Endometrium (tissue), 2 donors: ENCODE measurements at regions not wholly inside any gene's neighbourhood (a gene's known extent, or its start where the extent isn't known, plus 50 kb on each side); places are given as distances from the start of the nearest gene placed in this dataset.
"Not testable (repeated sequence)": the region's sequence is repeated elsewhere in the genome, so short reads cannot be mapped to it uniquely, and the experiment has no call there.

Experiments
- FAIRE-seq: peaks from 2 replicates; lab custom pipeline; 2012; peaks lifted over from hg19 to GRCh38; lab: Jason Lieb, UNC
- donor health status: control.
- donor health status: control.

GRCh38 chr4:149870008-149870407, 54.4 kb upstream of the IQCM start:
- FAIRE-seq = no peak

GRCh38 chr4:149881744-149882143, 66.1 kb upstream of the IQCM start:
- no peak for FAIRE-seq

DNA sequence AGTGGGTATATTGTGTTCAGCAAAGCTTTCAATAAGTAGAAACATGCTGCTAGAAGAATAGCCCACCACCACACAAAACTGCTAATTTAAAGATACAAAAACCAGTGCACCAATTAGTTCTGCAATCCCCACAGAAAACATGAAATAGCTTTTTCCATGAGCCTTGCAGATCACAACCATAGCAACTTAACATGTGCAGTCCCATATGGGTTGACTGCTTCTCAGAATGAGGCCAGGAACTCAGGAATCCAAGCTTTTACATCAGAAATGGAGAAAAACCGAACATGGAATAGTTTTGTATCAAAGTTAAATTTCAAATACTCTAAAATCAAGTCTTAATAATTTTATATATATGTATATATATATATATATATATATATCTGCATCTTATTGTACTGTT, 66.6 kb upstream of the IQCM start:
- no peak for FAIRE-seq

- no peak for FAIRE-seq
Observed at GRCh38 chr4:149884046-149884445, 68.4 kb upstream of the IQCM start.

DNA sequence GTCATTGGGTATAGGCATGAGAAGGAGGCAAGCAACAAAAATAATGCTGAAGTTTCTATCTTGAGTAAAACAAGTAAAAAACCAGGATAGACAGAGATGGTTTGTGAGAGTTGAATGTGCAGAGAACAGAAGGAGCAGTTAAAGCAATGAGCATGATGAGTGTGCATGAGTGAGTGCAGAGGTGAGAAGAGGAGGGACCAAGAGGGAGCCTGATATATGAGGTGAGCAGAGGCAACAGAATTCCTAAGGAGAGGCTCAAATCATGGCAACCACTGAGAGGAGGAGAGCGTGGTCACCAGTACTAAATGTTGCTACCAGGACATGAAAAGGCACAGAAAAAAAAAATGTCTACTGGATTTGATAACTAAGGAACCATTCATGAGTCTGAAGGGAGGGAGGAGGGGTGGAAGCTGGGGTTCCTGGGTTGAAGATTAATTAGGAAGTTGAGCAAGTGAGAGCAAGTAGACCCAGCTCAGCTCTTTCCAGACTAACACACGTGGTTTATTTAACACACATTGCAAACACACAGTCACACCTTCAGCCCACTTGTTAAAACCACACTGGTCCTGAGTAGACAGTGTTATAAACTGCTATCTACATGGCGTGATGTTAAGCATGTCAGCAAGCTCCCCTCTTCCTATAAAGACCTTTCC, 69.0 kb upstream of the IQCM start:
- no peak for FAIRE-seq

GRCh38 chr4:149885896-149886295, 70.3 kb upstream of the IQCM start:
- FAIRE-seq = peak; percentile 92

DNA sequence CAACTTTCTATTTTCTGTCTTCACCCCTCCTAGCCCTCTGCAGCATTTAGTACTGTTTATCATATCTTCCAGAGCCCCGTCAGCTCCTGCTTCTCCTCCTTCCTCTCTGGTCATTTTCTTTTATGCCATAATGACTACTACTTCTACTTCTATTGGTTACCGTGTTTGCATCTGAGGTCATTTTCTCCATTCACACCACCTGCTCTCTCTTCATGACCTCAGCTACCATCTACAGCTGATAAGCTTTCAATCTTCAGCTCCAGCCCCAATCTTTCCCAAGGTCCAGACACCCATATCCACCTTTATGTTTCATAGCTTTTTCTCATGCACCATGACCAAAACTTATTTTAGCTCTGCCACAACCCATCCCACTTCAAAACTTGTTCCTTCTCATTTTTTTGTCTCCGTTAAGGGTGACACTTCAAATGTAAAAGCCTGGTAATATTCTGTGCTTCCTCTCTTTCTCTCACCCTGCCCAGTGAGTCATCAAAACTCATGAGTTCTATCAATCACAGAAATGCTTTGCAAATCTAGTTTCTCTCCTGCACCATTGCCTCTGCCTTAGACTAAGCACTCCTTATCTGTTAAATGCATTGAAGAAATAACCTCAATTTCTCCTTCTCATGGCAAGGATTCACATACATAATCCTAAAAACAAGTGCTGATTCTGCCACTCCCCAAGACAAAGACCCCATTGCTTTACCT, 71.3 kb upstream of the IQCM start:
- FAIRE-seq = no peak

- FAIRE-seq = no peak
Observed at GRCh38 chr4:149889991-149890390, 74.3 kb upstream of the IQCM start.

DNA sequence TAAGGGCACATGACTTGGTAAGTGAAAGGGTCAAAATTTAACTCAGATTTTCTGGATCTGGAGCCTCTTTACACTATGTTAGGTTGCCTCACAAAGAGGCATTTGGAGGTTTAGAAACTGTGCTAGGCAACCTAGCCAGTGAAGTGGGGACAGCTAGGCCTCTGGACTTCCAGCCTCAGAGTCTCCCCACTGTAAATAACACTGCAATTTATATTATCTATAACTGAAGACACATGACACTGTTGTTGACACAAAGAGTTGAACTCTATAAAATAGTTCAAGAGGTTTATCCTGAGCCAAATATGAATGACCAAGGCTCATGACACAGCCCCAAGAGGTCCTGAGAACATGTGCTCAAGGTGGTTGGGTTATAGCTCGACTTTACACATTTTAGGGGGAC, 74.9 kb upstream of the IQCM start:
- FAIRE-seq = no peak

- FAIRE-seq = no peak
Observed at GRCh38 chr4:149891426-149891825, 75.8 kb upstream of the IQCM start.

GRCh38 chr4:149896432-149896831, 80.8 kb upstream of the IQCM start:
- FAIRE-seq = no peak

GRCh38 chr4:149897783-149898182, 82.1 kb upstream of the IQCM start:
- FAIRE-seq = peak; percentile 26

DNA sequence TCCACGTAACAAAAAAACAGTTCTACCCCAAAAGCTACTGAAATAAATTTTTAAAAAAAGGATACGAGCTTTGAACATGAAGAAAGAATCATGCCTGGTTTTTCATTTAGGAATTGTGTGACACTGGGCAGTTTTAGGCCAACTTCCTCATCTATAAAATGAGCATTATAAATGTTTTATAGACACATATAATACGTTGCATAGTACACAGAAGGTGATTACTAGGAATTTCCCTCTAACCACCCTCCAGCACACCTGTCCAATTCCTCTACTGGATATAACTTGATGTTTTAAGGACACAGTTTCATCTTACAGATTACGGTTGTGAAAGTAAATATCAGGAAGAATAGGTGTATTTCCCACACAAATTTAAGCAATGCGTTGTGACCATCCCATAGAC, 85.5 kb upstream of the IQCM start:
- FAIRE-seq = no peak

- FAIRE-seq = no peak
Observed at GRCh38 chr4:149902242-149902641, 86.6 kb upstream of the IQCM start.

DNA sequence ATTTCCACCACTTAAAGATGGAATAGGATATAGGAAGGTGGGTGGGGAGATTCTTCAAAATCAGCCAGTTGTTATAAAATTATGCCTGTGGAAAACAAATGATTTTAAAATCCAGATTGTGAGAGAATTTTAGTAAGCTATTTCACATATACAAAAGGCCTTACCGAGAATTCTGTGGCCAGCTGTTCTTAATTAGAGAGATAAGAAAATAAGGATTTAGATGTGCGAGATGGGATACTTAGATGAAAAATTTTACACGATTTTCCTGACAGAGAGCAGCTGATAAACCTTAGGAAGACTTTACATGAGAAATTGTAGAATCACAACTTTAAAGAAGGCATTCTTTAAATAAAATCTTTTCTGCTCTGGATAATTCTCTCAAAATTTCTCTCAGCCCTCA, 94.5 kb upstream of the IQCM start:
- peak; percentile 79 for FAIRE-seq

- no peak for FAIRE-seq
Observed at GRCh38 chr4:149910604-149911350, 95.1 kb upstream of the IQCM start.

DNA sequence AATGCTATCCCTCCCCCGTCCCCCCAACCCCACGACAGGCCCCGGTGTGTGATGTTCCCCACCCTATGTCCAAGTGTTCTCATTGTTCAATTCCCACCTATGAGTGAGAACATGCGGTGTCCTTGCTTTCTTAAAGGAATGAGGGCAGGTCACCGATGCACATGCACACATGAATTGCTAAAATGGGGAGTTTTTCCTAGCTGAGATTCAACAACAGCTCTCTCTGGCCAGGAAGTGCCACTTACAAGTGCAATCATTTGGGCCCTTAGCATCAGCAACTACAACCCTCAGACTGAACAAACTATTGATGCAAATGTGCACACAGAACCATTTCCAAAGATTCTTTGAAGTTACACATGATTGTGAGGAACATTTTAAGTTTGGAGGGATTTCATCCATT, 95.7 kb upstream of the IQCM start:
- FAIRE-seq = no peak

DNA sequence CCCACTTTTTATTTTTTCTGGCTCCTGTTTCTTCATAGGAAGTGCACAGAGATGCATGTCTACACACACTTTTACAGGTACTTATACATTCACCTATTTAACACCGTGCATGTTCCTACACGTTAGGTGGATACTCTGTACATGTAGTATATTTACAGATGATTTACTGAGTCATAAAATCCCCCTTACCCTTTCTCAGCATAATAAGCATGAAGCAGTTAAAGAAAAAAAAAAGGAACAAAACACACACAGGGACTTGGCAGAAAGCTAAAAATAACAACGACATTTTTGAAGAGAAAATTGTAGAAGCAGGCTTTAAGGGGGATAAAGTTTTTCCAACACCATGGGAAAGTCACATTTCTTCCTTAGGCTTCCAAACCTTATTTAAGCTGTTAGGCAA, 96.4 kb upstream of the IQCM start:
- peak; percentile 35 for FAIRE-seq

- no peak for FAIRE-seq
Observed at GRCh38 chr4:149914119-149915115, 98.8 kb upstream of the IQCM start.

- not testable (repeated sequence) for FAIRE-seq
Observed at GRCh38 chr4:149915735-149916134, 100.1 kb upstream of the IQCM start.

DNA sequence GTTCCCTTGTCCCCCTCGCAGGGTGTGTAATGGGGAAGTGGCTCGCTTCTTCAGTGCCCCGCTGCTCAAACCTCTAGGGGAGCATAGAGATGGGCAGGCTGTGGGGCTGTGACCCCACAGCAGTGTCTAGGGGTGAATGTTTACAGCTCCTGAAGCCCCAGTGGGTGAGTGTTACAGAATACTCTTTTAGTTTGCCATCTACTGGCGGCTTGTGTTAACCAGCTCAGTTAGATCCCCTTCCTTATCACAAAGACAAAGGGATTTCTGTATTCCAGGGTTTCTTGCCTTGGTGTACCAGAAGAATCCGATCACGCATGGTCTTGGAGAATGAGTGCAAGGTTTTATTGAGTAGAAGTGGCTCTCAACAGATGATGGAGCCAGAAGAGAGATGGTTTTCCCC, 108.1 kb upstream of the IQCM start:
- no peak for FAIRE-seq

DNA sequence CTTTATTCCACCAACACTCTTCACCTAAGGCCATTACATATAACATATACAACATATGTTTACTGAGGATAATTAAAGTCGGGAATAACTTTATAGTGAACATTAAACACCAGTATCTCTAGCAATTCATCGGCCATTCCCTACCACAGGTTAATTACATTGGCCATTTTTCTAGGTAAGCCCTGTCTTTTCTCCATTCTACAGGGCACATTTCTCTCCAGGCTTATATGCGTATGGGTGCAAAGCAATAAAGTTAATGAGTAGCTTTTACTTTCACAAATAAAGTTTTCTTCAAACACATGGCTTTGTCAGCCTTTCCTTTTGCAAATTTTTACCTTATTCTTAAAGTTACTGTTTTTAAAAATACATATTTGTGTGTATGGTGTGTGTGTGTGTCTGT, 111.9 kb upstream of the IQCM start:
- no peak for FAIRE-seq
